GM12892 (cell line): ENCODE measurements at regions not wholly inside any gene's neighbourhood (a gene's known extent, or its start where the extent isn't known, plus 50 kb on each side); places are given as distances from the start of the nearest gene placed in this dataset.
"Not testable (repeated sequence)": the region's sequence is repeated elsewhere in the genome, so short reads cannot be mapped to it uniquely, and the experiment has no call there.

Source experiments
- DNase-seq: peaks from one replicate; pipeline ENCODE4 v3.0.0; 2011; ENCODE audit not compliant: insufficient read length
- FAIRE-seq: peaks from 2 replicates; lab custom pipeline; 2011; peaks lifted over from hg19 to GRCh38; lab: Jason Lieb, UNC
- POLR2A ChIP-seq: IDR thresholded peaks from 2 replicates; pipeline ENCODE4 v1.6.1; 2011; ENCODE audit warnings: low read depth, low read length, control low read depth
- POLR2AphosphoS5 ChIP-seq: IDR thresholded peaks from 2 replicates; pipeline ENCODE4 v1.6.1; 2011; ENCODE audit warnings: low read depth, low read length, control low read depth
- TAF1 ChIP-seq: IDR thresholded peaks from 2 replicates; pipeline ENCODE4 v1.6.1; 2011; ENCODE audit warnings: low read depth, mild to moderate bottlenecking, control low read depth, low read length, borderline replicate concordance

DNA sequence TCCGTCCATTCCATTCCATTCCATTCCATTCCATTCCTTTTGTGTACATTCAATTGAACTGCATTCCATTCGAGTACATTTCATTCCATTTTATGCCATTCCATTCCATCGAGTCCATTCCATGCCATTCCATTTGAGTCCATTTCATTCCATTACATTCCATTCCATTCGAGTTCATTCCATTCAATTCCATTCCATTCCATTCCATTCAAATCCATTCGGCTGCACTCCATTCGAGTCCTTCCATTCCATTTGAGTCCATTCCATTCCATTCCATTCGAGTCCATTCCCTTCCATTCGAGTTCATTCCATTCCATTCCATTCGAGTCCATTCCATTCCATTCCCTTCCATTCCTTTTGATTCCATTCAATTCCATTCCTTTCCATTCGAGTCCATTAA is 4800.6 kb upstream of the OR11H1 start:
- DNase-seq (no peak), FAIRE-seq (no peak)
- TF ChIP-seq POLR2A (no peak), POLR2AphosphoS5 (no peak), TAF1 (no peak)

DNA sequence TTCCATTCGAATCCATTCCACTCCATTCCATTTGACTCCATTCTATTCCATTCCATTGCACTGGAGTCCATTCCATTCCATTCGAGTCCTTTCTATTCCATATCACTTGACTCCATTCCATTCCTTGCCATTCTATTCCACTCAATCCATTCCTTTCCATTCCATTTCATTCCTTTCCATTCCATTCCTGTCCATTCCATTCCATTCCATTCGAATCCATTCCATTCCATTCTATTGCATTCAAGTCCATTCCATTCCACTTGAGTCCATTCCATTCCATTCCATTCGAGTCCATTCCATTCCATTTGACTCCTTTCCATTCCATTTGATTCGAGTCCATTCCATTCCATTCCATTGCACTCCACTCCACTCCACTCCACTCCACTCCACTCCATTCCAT is 4798.0 kb upstream of the OR11H1 start:
- FAIRE-seq, DNase-seq: not testable (repeated sequence)

DNA sequence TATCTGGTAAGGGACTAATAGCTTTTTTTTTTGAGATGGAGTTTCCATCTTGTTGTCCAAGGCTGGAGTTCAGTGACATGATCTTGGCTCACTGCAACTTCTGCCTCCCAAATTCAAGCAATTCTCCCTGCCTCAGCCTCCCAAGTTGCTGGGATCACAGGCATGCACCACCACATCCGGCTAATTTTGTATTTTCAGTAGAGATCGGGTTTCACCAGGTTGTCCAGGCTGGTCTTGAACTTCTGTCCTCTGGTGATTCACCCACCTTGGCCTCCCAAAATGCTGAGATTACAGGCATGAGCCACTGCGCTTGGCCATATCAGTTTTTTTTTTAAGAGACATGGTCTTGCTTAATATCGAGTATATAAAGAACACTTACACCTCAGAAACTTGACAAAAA is 4797.3 kb upstream of the OR11H1 start:
- FAIRE-seq, DNase-seq: not testable (repeated sequence)

GRCh38 chr22:10731246-10731974 is 4796.6 kb upstream of the OR11H1 start:
- FAIRE-seq, DNase-seq: not testable (repeated sequence)

GRCh38 chr22:10735075-10735474 is 4792.9 kb upstream of the OR11H1 start:
- DNase-seq, FAIRE-seq: not testable (repeated sequence)

GRCh38 chr22:10736879-10737278 is 4791.1 kb upstream of the OR11H1 start:
- not testable (repeated sequence) for FAIRE-seq, DNase-seq

DNA sequence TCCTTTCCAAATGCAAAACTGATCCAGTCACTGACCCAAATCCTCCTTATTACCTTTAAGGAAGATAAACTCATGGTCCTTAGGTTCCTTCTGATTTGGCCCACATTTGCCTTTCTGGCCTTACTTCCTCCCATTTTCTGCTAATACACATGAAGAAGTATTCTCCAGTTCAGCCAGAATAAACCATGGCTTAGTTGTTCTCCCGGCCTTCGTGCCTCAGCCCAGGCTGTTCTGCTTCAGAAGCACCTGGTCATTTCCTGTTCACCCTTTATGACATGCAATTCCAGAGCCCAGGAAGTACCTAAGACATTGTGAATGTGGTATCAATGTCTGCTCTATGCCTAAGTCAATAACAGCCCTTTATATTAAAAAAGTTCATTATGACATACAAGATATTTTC is 4790.1 kb upstream of the OR11H1 start:
- not testable (repeated sequence) for FAIRE-seq, DNase-seq

GRCh38 chr22:10741210-10741609 is 4786.8 kb upstream of the OR11H1 start:
- no peak for DNase-seq
- TF ChIP-seq POLR2A, result no peak
- TF ChIP-seq POLR2AphosphoS5, result no peak
- no peak for TF ChIP-seq TAF1
- FAIRE-seq, result no peak

DNA sequence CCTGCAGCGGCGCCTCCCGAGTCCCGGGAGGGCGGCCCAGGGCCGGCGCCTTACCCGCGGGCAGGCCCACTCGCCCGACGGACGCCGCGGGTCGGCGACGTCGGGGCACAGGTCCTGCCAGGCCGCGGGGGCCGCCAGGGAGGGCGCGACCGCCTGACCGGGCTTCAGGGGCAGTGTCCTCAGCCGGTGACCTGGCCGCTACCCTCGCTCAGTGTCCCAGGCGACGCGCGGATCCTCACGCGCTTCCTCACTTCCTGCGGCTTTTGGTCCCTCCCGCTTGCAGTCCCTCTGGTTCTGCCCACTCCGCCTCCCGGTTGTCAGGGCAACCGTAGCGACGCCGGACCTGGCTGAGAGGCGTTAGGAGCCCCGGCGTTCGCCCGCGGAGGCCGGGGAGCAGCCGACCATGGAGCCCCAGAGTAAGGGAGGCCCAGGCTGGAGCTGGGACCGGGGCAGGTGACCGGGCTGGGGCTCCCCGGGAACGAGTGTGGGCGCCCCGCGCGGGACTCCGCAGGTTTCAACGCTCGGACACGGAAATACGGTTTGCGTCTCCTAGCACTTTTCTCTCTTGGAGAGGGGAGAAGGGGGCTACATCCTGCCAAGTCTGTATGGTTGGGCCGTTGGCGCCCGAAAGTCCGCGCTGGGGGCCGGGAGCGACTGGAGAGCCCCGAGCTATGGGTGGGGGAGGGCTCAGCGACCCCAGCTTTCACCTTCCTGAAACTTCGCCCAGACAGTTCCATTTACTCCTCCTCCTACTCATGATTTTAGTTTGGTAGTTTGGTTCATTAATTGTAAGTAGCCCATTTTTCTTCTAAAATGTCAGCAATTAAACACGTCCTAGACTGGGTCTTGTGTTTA is 4786.0 kb upstream of the OR11H1 start:
- peak; percentile 26 for DNase-seq
- FAIRE-seq, result not testable (repeated sequence)

- FAIRE-seq, DNase-seq: not testable (repeated sequence)
These were observed 4781.6 kb upstream of the OR11H1 start for GRCh38 chr22:10746382-10746781.

DNA sequence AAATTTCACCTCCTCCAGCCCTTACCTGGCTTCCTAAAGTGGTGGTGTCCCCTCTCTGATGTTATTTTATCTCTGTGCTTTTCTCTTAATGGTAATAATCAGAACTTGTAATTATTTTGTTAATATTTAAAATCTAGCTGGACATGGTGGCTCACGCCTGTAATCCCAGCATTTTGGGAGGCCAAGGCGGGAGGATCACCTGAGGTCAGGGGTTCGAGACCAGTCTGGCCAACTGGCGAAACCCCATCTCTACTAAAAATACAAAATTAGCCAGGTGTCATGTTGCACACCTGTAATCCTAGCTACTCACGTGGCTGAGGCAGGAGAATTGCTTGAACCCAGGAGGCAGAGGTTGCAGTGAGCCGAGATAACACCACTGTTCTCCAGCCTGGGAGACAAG is 4780.8 kb upstream of the OR11H1 start:
- DNase-seq, FAIRE-seq: not testable (repeated sequence)

DNA sequence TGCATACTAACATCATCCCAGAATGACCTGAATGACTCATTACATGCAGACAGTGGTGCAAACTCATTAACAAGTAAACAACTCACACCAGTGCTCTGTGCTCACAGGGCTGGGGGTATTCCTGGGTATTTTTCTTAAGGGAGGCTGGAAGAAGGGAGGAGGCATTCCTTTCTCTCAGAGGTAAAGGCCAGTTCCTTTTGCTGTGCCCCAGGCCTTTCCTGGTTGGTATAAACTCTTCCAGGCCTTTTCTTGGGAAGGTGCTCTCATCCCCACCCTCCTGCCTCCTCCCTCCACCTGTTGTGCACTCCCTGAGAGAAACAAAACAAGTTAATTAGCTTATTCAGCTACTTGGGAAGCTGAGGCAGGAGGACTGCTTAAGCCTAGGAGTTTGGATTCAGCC is 4779.2 kb upstream of the OR11H1 start:
- not testable (repeated sequence) for DNase-seq, FAIRE-seq

DNA sequence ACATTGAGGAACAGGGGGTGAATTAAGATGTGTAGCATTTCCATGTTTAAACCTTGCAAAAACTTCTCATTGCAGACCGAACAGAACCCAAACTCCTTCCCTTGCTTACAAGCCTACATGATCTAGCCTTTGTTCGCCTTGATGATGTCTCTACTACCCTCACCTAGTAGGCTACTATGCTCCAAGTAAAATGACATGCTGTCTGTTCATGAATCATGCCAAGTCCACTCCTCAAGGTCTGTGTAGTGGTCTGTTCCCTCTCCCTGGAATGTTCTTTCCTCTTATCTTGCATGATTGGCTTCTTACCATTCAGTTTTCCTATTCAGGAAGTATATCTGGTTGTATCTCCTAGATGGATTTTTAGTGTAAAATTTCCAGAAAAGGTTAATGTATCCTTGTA is 4778.6 kb upstream of the OR11H1 start:
- FAIRE-seq, result not testable (repeated sequence)

DNA sequence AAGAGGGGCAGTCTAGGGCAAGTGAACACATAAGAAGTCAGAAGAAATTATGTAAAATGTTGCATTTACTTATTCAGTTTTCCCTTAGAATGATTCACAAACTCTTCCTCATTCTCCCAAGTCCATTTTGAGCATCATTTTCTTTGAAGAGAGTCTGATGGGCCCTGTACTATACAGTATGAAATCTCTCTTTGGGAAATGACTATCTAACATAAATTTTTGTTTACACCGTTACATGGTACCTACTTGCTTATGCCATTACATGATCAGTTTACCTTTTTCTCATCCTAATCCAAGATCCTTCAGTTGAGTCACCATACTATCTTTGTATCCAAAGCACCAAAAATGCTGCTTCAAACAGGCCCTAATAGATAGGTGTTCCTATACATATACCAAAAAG is 4774.4 kb upstream of the OR11H1 start:
- not testable (repeated sequence) for FAIRE-seq, DNase-seq

More for the DNA sequence above, 4778.6 kb upstream of the OR11H1 start:
- DNase-seq, result not testable (repeated sequence)

- FAIRE-seq, DNase-seq: not testable (repeated sequence)
These were observed 4772.6 kb upstream of the OR11H1 start for GRCh38 chr22:10755350-10755749.

DNA sequence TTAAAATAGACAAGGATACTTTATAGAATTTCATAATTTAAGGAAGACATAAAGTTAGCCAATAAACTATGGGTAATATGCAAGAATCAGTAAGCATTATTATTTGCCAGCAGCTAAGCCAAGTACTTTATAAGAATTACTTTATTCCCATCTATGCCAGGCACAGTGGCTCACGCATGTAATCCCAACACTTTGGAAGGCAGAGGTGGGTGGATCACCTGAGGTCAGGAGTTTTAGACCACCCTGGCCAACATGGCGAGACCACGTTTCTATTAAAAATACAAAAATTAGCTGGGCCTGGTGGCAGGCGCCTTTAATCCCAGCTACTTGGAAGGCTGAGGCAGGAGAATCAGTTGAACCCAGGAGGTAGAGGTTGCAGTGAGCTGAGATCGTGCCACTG is 4767.6 kb upstream of the OR11H1 start:
- not testable (repeated sequence) for FAIRE-seq, DNase-seq

- FAIRE-seq, DNase-seq: not testable (repeated sequence)
These were observed 4761.7 kb upstream of the OR11H1 start for GRCh38 chr22:10766320-10766719.

DNA sequence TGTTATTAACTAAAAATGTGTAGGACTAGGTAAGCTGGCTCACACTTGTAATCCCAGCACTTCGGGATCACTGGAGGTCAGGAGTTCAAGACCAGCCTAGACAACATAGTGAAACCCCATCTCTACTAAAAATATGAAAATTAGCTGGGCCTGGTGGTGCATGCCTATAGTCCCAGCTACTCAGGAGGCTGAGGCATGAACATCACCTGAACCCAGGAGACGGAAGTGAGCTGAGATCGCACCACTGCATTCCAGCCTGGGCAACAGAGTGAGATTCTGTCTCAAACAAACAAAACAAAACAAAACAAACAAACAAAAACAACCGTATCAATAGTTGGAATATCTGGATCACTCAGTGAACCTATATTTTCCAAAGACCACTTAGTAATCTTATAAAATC is 4759.1 kb upstream of the OR11H1 start:
- not testable (repeated sequence) for FAIRE-seq

DNA sequence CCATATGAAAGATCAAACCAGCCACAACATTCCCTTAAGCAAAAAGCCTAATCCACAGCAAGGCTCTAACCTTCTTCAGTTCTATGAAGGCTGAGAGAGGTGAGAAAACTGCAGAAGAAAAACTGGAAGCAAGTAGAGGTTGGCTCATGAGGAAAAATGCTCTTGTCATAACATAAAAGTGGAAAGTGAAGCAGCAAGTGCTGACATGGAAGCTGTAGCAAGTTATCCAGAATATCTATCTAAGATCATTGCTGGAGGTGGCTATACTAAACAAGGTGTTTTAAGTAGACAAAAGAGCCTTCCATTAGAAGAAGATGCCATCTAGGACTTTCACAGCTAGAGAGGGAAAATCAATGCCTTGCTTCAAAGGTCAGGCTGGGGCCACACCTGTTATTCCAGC is 4756.2 kb upstream of the OR11H1 start:
- not testable (repeated sequence) for DNase-seq, FAIRE-seq

More for the DNA sequence above, 4759.1 kb upstream of the OR11H1 start:
- not testable (repeated sequence) for DNase-seq
